BJ (cell line): ENCODE measurements at regions not wholly inside any gene's neighbourhood (a gene's known extent, or its start where the extent isn't known, plus 50 kb on each side); places are given as distances from the start of the nearest gene placed in this dataset.
A peak's percentile ranks its signal among the peaks of the same experiment; 100 is the strongest.

Experiments used
- CTCF ChIA-PET: fragments of 350-600 bp; formaldehyde crosslinking; extraction: SDS; loops from one replicate; lab custom pipeline; 2021; ENCODE audit warnings: antibody characterized with exemption, inconsistent platforms; lab: Yijun Ruan, JAX
- POLR2A ChIA-PET: fragments of 300-600 bp; sonication (Branson Sonifier 250); formaldehyde crosslinking; extraction: SDS; loops from one replicate; lab custom pipeline; 2021; ENCODE audit warnings: antibody characterized with exemption; lab: Charles Lee
- DNase-seq: peaks from one replicate; pipeline ENCODE4 v3.0.0-alpha.2; 2011; ENCODE audit warnings: low read depth
- H3K27me3 ChIP-seq: 2 replicates; pipeline ENCODE4 v1.6.0; 2011; ENCODE audit warnings: low read length; ENCODE audit not compliant: control insufficient read depth, insufficient read depth
- H3K36me3 ChIP-seq: 2 replicates; pipeline ENCODE4 v1.5.1; 2011; ENCODE audit warnings: low read length; ENCODE audit not compliant: control insufficient read depth, insufficient read depth
- H3K4me3 ChIP-seq: 2 replicates; pipeline ENCODE4 v1.5.1; 2011; ENCODE audit warnings: low read depth, mild to moderate bottlenecking, control low read depth, low read length
- TF ChIP-seq, protein P1 (sequence below): IDR thresholded peaks from 2 replicates; pipeline ENCODE4 v1.5.1; 2011; ENCODE audit warnings: low read depth, mild to moderate bottlenecking, control low read depth, inconsistent platforms, low read length, moderate library complexity; ENCODE audit not compliant: insufficient read depth

DNA sequence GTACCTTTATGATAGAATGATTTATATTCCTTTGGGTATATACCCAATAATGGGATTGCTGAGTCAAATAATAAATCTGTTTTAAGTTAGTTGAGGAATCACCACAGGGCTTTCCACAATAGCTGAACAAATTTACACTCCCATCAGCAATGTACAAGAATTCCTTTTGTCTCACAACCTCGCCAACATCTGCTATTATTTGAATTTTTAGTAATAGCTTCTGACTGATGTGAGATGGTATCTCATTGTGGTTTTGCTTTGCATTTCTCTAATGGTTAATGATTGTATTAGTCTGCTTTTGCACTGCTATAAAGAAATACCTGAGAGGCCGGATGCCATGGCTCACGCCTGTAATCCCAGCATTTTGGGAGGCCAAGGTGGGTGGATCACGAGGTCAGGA, 1387.6 kb upstream of the ACVR2A start:
- no peak overlapping the region for H3K4me3 ChIP-seq
- H3K36me3 ChIP-seq, result no peaks in the 10 kb centered on the region
- peak; percentile 18 for DNase-seq
- no peaks in the 10 kb centered on the region for H3K27me3 ChIP-seq
- ChIA-PET CTCF (no interaction called here), POLR2A (no interaction called here)
- TF ChIP-seq, protein P1, sequence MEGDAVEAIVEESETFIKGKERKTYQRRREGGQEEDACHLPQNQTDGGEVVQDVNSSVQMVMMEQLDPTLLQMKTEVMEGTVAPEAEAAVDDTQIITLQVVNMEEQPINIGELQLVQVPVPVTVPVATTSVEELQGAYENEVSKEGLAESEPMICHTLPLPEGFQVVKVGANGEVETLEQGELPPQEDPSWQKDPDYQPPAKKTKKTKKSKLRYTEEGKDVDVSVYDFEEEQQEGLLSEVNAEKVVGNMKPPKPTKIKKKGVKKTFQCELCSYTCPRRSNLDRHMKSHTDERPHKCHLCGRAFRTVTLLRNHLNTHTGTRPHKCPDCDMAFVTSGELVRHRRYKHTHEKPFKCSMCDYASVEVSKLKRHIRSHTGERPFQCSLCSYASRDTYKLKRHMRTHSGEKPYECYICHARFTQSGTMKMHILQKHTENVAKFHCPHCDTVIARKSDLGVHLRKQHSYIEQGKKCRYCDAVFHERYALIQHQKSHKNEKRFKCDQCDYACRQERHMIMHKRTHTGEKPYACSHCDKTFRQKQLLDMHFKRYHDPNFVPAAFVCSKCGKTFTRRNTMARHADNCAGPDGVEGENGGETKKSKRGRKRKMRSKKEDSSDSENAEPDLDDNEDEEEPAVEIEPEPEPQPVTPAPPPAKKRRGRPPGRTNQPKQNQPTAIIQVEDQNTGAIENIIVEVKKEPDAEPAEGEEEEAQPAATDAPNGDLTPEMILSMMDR, result no peak

DNA sequence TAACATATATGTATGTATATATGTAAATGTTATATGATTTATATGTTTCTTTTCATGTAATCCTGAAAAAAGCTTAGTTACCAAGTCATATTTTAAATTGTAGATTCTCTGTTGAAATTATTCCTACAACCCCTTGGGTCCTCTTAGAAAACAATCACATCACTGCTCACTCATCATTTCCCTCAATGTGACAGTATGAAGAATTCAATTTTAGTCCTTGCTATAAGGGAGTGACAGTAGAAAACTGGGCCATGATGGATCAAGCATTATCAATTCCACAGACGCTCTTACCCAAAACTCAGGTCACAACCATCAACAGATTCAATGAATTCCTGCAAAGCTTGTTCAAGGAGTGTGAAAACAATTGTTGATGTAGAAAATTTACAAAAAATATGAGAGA, 1389.5 kb upstream of the ACVR2A start:
- no peak overlapping the region for H3K4me3 ChIP-seq
- TF ChIP-seq, protein P1, result no peak
- DNase-seq, result no peak
- ChIA-PET CTCF (no interaction called here), POLR2A (no interaction called here)
- H3K27me3 ChIP-seq, result no peaks in the 10 kb centered on the region
- no peaks in the 10 kb centered on the region for H3K36me3 ChIP-seq

DNA sequence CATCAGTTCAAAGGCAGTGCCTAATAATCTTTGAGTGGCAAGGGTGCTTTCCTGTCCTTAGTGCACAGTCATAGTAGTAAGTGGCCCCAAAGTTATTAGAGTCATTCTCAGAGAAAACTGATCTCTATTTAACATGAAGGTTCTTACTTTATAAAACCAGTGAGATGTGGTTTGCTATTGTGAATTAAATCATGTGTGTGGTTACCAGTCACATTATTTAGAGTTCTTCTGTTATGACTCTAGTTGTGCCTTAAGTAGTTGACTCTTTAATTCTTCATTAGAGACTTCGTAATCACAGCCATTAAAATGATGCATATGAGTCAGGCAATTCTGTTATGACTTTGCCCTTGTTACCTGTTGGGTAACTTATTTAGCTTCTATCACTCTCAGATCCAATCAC, 1392.9 kb upstream of the ACVR2A start:
- Histone ChIP-seq H3K36me3 (no peaks in the 10 kb centered on the region), H3K27me3 (no peaks in the 10 kb centered on the region; the same call in 1 of the 2 replicates), H3K4me3 (no peak overlapping the region)
- ChIA-PET CTCF (no interaction called here), POLR2A (no interaction called here)
- TF ChIP-seq, protein P1, result no peak
- no peak for DNase-seq

DNA sequence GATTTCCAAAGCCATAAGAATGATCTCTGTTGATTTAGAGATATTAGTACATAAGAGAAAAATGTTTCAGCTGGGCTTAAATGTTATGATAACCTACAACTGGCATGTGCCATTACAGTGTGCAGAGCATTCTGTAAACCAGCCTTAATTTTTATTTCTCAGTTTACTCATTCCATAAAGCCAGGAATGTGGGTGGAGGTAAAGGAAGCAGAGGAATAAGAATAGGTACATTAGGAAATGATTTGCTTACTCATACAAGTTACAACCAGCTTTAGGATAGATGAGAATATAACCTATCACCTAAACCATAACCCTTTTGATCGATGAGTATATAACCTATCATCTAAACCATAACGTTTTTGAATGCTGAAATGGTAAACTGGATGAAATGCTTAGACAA, 1394.7 kb upstream of the ACVR2A start:
- Histone ChIP-seq H3K4me3 (no peak overlapping the region), H3K27me3 (no peaks in the 10 kb centered on the region; the same call in 1 of the 2 replicates), H3K36me3 (no peaks in the 10 kb centered on the region)
- DNase-seq, result no peak
- CTCF ChIA-PET, result interaction anchor here (0.6 kb wide), 1 partner anchor 27 kb away, joined by 5 read pairs; no protein-coding TSS in a partner anchor
- TF ChIP-seq, protein P1, result no peak
- POLR2A ChIA-PET, result no interaction called here

DNA sequence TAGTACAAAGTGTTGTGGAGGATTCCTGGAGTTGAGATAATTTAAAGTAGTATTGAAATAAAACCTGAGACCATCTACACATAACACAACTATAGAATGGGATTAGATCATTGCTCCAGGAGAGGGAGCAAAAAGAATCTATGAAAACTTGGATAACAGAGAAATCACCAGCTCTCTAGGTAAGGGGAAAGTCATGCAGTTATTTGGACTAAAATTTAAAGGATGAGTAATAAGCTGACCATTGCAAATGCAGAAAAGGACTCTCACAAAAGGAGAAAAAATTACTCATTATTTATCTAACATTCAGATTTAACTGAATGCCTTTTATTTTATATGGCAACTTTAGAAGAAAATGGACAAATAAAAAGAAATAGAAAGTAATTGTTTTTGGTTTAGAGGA, 1399.8 kb upstream of the ACVR2A start:
- ChIA-PET CTCF (no interaction called here), POLR2A (no interaction called here)
- H3K36me3 ChIP-seq, result no peaks in the 10 kb centered on the region
- TF ChIP-seq, protein P1, result no peak
- DNase-seq, result no peak
- no peaks in the 10 kb centered on the region; the same call in 1 of the 2 replicates for H3K27me3 ChIP-seq
- no peak overlapping the region for H3K4me3 ChIP-seq
